HG03442 (cell line): ENCODE measurements at regions not wholly inside any gene's neighbourhood (a gene's known extent, or its start where the extent isn't known, plus 50 kb on each side); places are given as distances from the start of the nearest gene placed in this dataset.
"Not testable (repeated sequence)": the region's sequence is repeated elsewhere in the genome, so short reads cannot be mapped to it uniquely, and the experiment has no call there.

Experiments used
- ATAC-seq: cut with Tn5 transposase; IDR thresholded peaks from one replicate; pipeline ENCODE4 v1.9.1; 2021; ENCODE audit warnings: mild to moderate bottlenecking, moderate library complexity; ENCODE audit not compliant: unreplicated experiment

DNA sequence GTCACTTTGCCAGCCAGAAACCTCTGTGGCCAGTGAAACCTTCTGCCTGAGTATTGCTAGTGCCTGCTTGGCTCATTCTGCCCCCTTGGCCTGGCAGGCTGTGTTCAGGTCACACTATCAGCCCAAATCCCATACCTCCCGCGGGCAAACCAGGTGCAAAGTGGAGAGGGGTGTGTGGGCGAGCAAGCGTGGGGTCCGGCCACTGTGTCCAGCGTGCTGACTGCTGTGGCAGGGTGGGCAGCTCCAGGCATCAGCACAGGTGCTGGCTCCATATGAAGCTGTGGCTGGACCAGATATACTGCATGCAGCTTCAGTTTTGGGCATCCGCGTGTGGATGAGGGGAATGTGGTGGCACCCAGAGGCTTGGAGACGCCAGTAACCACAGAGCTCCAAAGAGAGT, 576.5 kb upstream of the EDIL3 start:
- no peak for ATAC-seq

DNA sequence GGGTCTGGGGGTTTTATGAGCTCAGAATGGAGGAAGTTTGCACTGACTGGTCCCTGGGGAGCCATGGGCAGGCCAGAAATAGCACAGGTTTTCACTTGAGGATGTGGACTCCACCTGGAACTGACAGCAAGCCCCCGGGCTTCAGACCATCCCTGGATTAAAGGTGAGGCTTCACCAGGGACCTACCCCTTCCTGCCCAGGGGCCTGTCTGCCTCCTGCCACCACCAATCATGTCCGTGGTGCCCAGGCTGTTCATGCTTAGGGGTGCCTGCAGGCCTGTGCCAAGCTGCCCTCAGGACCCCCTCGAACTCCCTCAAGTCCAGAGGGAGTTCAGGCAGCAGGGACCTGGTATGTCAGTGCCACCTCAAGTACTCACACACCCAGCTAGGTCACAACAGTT, 577.2 kb upstream of the EDIL3 start:
- ATAC-seq, result no peak

DNA sequence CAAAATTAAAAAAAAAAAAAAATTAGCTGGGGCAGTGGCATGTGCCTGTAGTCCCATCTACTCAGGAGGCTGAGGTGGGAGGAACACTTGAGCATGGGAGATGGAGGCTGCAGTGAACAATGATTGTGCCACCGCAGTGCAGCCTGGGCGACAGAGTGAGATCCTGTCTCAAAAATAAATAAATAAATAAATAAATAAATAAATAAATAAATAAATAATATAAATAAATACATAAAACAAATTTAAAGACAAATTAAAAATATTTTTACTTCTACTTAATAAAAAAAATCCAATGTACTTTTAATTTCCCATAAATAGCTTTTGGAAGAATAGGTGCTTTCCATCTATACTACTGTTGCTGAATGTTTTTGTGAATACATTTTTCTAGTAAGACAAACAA, 598.4 kb upstream of the EDIL3 start:
- no peak for ATAC-seq

DNA sequence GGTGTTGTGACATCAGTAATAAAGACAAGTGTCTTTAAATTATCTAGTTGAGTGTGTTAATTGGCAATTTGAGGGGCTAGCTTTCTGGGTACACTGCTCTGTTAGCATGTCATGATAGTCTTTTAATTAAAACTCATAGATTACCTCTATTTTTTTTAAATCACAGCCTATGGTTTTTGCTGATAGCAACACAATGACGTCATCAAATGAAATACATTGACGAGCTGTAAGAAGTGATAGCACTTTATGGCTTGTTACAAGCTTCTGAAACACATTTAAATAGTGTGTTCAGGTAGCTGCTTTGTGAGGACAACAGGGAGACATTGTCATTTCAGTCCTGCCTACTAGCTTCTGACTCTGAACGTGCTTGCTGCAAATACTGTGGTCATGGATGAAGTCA, 600.5 kb upstream of the EDIL3 start:
- ATAC-seq, result no peak

DNA sequence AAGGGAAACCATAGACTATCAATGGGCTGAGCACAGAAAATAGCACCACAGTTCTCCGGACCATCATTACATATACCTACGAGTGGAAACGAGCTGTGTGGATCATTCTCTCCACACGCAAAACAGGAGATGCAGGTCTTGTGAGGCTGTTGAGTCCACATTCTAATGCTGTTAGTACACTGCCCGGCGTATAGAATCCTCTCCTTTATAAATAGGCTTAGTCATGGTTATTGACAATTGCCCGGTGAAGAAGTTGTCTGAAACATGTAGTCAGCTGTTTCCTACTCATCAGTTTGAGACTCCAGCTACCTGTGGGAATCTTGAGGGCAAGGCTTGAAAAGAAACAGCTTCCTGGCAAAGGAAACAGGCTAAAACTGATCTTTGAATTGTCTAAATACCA, 602.0 kb upstream of the EDIL3 start:
- ATAC-seq, result no peak

DNA sequence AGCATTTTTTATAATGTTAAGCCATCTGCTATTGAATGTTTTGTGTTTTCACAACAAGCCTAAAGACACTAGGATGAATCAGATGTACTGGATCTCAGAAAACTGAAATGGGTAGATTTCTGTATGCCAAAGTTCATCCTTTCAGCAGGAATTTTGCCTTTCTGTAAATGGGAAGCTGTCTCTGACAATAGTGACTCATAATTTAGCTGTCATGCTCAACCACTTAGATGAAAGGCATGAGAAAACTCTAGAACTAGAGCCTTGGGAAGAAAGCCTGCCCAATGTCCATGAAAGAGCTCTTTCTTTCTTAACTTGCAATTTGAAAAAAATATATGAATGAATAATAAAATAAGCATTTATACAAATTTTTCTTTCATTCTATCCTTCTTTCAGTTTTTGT, 616.0 kb upstream of the EDIL3 start:
- no peak for ATAC-seq

DNA sequence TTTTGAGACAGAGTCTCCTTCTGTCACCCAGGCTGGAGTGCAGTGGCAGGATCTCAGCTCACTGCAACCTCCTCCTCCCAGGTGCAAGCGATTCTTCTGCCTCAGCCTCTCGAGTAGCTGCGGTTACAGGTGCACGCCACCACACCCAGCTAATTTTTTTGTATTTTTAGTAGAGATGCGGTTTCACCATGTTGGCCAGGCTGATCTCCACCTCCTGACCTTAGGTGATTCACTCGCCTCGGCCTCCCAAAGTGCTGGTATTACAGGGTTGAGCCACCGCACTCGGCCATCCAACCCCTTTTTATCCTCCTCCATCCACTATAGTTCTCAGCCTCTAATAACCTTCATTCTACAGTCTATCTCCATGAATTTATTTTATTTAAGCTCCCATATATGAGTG, 617.3 kb upstream of the EDIL3 start:
- not testable (repeated sequence) for ATAC-seq

DNA sequence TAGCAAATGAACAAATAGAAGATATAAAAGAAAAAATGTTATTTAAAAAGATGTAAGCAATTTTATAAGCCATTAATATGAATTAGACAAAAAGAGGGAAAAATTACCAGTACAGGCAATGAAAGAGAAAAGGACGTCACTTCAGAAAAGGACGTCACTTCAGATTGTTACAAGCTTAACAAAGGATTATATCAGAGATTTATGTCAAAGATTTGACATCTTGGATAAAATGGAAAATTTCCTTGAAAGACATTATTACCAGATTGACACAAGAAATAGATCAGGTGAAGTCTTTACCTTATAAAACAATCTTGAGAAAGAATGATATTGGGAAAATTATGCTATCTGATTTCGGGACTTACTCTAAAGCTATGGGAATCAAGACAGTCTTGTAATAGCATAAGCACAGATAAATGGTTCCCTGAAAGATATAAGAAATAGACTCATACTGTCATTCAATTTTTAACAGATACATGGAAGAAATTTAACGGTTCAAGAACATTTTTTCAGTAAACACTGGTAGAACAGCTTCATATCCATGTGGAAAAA, 625.4 kb upstream of the EDIL3 start:
- ATAC-seq, result no peak

DNA sequence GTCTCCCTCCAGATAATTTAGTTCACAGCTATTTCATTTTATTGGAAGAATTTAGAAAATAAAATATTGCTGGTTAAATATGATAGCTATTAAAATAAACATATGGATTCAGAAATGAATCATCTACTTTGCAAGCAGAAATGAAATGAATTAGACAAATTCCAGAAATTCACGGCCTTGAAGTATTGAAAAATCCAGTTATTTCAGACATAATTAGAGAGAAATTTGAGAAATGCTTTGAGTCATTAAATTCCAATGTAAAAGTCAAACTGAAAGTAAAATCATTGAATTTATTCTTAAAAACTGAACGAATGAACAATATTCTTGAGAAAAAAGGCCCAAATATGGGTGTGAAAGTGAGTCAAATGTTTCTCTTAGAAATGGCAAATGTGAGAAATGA, 632.6 kb upstream of the EDIL3 start:
- no peak for ATAC-seq

DNA sequence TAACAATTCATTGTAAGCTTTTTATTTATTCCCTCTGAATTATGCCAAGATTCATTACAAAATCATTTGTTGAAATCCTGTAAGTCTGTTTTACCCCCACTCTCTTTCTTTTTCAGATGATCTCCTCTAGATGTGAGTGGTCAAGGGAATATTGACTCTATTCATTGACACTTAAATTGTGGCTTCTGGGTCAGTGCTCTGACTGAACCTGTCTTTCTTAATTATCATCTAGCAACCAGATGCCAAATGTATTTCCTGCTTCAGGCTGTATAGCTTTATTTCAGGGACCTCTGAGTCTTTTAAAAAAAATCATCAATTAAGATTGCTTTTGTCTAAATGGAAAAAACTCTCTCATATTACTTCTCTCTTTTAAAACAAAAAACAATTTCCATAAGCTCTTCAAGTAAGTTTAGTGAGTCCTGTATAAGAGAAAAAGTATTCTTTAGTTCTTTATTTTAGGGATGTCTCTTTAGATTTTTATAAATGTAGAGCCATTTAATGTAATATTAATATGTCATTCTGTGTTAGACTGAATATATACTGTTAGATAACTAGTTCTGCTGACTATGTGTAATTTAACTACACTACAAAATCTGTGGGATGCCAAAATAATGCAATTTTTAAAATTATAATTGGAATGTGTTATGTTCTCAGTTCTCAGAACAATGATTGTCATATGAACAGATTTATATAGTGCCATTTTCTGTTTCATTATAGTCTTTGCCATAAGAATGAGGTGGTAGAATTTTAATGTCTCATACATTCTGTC, 645.8 kb upstream of the EDIL3 start:
- no peak for ATAC-seq

DNA sequence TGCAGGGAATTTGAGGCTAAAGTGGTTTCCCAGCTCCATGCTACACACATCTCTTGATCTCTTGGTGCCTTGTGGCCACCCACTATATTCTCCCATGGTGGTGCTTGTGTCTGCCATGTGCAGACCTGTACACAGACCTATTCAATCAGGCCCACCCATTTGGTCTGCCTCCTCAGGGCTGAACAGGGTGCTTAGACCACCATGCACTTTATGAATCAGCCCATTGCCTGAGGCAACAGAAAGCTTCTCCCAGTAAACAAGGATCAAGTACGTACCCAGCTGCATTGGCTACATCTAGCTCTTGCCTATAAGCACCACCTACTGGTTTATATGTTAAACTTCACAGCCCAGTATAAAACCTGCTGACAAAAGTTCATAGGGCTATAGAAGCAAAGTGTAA, 664.3 kb upstream of the EDIL3 start:
- peak; percentile 42 for ATAC-seq

DNA sequence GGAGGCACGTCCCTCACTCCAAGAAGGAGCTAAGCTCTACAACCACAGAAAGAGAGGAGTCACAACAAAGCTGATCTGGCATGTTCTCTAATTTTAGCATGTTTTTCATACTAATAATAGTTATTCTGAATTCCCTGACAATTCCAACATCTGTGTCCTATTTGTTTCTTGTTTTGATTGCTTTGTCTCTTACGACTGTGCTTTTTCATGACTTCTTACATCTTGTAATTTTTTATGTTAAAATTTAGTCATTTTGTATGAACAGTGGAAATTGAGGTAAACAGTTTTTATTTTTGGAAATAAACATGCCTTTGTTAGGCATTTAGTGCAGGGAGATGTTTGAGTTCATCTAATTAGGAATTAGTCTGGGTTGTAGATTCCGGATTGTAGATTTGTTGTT, 668.1 kb upstream of the EDIL3 start:
- ATAC-seq, result no peak

DNA sequence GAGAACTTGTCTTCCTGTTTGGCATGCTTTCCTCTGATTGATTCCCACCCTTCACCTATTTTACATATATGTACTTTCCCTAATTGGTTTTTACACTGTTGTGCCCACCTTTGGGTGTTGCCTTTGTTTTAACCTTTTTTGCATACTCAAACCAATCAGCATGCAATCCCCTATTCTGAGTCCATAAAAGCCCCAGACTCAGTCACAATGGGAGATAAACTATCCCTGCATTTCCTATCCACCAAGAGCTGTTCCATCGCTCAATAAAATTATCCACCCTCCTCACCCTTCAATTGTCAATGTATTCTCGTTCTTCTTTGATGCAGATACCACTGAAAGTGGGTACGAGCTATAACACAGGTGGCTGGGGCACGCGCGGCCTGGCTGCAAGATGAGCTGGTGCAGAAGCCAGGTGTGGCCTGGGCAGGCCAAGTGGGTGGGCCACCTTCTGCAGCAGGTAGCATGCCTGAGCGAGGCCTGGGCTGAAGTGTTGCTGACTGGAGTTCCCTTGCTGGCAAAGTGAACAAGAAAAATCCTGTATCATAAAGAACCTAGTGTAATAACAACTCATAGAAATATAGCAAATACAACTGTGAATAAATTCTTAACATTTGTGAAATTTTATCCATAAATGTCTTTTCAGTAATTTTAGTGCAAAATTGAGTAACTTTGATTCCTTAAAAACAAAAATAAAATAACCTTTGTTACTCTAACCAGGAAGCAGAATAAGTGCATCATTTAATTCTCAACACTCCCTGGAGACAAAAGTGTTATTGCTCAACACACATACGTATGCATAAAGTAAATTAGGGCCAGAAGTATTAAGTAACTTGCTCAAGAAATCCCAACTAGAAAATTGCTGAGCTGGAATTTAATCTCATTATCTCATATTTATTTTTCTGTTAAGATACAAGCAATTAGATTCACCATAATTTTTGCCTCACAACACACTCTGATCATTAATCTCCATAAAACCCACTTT, 685.3 kb upstream of the EDIL3 start:
- ATAC-seq, result no peak

DNA sequence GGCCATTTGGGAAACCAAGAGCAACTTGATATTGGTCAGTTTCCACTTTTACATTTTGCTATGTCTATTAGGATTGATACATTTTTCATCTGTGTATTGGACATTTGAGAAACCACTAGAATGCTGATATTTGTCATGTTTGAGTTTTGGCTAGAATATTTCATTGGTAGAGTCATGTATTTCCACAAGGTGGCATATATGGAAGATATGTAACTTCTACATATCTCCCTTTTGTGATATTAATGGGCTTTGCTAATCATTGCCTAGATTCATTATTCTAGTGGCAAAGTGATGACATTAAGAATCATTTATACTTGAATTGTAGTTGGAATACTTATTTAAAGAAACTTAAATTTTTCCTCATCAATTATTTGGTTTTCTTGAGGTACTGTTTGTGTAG, 692.9 kb upstream of the EDIL3 start:
- no peak for ATAC-seq

DNA sequence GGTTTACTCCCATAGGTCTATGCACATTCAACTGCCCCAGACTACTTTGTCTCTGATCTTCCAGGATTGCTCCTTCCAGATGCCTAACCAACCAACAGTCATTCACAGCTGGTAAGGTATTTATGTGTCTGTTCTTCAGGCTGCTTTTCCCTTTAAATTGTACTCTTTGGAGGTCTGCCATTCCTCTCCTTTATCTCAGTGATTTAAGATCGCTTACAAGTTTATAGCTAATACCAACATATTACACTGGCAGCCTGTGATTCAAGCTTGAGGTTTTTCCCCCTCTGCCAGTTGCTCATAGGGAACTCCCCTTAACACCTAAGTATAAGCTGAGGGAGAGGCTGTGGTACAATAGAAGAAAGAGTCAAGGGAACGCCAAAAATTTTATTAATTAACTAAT, 711.7 kb upstream of the EDIL3 start:
- ATAC-seq, result no peak

DNA sequence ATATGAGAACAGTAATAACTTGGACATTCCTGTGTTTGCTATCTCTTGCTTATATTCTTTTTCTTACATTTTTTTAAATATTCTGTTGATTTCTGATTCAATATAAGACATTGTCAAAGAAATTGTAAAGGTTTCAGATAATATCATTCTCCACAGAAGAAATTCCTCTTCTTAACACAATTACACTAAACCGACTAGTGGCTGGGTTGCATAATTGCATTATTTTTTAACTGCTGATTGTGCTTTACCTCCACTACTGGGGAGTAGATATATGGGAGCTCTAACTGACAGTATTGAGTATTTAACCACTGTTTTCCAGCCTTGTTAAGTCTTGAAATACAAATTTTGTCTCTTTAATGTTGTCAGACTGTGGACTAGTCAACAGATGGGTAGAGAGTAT, 723.8 kb upstream of the EDIL3 start:
- ATAC-seq, result no peak

DNA sequence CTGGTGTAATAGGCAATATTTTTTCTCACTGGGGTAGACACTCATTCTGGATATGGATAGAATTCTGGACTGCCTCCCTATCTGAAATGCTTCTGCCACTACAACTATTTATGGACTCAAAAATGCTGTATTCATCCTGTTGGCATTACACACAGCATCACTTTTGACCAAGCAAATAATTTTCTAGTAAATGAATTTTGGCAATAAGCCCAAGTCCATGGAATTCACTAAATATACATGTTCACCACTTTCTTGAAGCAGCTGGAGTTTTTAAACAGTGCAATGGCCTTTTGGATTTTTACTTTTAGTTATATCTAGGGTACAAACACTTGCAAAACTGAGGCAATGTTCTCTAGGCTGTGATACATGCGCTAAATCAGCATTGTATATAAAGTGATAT, 724.9 kb upstream of the EDIL3 start:
- no peak for ATAC-seq

DNA sequence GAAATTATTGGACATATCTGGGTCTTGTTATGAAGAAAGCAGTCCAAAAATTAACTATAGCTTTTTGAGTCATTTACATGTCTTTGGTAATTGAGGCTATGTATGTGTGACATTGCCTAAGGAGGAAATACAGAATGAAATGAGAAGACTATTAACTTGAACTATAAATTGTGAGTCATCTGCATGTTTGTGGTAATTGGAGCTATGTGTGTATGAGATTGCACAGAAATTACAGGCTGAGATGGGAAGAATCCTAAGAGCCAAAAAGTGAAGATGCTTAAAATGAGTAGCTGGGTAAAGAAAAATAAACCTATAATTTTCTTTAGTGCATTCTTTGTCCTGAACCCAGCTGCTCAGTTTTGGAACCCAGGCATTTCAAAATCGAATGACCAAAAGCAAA, 747.6 kb upstream of the EDIL3 start:
- ATAC-seq, result no peak

DNA sequence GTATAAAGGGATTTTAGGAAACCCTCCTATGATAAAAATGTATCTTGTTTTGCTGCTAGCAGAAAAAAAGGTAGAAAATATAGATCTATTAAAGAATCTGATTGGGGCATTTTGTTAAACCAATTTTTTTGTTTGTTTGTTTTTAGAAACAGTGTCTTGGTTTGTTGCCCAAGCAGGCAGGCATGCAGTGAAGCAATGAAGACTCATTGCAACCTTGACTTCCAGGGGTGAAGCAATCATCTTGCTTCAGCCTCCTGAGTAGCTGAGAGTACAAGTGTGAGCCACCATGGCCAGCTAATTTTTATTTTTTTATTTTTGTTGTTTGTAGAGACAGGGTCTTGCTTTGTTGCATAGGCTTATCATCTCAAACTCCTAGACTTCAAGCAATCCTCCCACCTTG, 755.8 kb upstream of the EDIL3 start:
- ATAC-seq, result no peak

DNA sequence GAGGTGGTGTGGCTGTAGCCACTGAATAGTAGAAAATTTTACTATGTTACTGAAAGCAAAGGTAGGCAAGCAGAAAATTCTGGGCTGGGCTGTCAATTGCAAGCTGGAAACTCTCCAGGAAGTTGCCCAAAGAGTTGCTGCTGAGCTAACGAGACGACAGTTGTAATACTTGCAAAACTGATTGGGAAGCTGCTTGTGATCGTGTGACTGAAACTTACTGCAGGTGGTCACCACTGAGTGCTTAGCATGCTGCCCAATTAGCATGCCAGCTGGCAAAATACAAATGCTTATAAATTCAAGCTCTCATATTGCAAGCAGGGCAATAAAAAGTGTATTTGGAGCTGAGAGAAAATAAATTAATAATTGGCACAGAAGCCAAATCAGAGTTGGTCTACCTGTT, 758.5 kb upstream of the EDIL3 start:
- ATAC-seq, result no peak

DNA sequence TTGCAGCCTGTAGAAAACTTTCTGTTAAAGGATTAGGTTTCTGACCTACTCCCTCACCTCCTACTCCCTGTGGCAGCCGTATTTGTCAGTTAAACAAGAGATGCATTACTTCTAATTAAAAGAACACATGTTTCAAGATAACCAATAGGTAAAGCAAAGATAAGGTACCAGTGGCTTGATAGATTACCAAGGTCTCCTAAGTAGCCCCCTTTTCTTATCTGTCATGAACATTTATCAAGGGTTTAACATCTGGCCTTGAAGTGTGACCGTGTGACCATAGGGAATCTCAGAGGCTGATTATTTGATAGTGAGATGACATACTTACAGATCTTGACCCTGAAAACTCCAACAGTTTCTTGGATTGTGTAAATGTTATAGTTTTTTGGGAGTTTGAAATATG, 764.0 kb upstream of the EDIL3 start:
- no peak for ATAC-seq

DNA sequence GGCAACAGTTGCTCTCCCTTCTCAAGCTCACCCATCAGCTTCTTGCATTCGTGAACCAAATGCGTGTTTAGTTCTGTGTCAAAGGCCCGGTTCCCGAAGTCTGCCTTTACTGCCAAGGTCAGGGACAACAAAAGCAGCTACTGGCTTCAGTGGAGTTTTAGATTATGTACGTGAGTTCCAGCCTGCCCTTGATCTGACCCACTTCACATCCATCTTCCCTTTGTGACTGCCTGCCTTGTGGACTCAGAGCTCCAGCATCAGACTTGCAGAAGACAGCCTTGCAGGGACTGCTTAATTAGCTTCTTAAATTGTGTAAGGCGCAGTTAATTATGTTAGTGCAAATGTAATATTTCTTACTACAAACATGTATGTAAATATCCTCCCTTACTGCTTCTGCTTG, 774.7 kb upstream of the EDIL3 start:
- no peak for ATAC-seq
